Motor neuron (in vitro differentiated cells): ENCODE measurements at regions not wholly inside any gene's neighbourhood (a gene's known extent, or its start where the extent isn't known, plus 50 kb on each side); places are given as distances from the start of the nearest gene placed in this dataset.
"Not testable (repeated sequence)": the region's sequence is repeated elsewhere in the genome, so short reads cannot be mapped to it uniquely, and the experiment has no call there.

ENCODE experiments used
- ATAC-seq, 8 experiments: fragments of 200-7000 bp; cut with Tn5 transposase; replicated peaks in 6 of 8; 2 replicates each; pipeline ENCODE4 v1.8.0; 2021; ENCODE audit warnings: mild to moderate bottlenecking in 8 of 8, moderate library complexity in 8 of 8
- H3K27ac ChIP-seq, 2 donors: fragments of 250-450 bp; sonication (Bioruptor Pico); 2 replicates each; pipeline ENCODE4 v1.9.0; 2021; ENCODE audit warnings: antibody characterized with exemption in 2 of 2, mild to moderate bottlenecking in 2 of 2, moderate library complexity in 1 of 2
- H3K4me1 ChIP-seq, 2 donors: fragments of 250-450 bp; sonication (Bioruptor Pico); replicated peaks in 1 of 2; 2 replicates each; pipeline ENCODE4 v1.6.1; 2021; ENCODE audit warnings: antibody characterized with exemption in 2 of 2, mild to moderate bottlenecking in 2 of 2, moderate library complexity in 1 of 2
- H3K4me3 ChIP-seq, 5 donors: fragments of 250-450 bp; sonication (Bioruptor Pico); 2 replicates each; pipeline ENCODE4 v1.9.0; 2021; ENCODE audit warnings: antibody characterized with exemption in 5 of 5, mild to moderate bottlenecking in 5 of 5, moderate library complexity in 4 of 5
- WGBS, 10 experiments: fragments of 450-650 bp; shearing (Covaris generic); methylation state at CpG; one replicate each; pipeline ENCODE4 v1.0.0; 2022; 5-methylcytosine and 5-hydroxymethylcytosine counted together
- in situ Hi-C, 9 experiments: fragments of 400-800 bp; cut with MboI; loops; one replicate each; pipeline ENCODE4 v1.15.0; 2021; ENCODE audit warnings: low sequenced_read_pairs in 9 of 9, low pct_unique_long_range_greater_than_20kb in 2 of 9; ENCODE audit not compliant: unreplicated experiment in 9 of 9

DNA sequence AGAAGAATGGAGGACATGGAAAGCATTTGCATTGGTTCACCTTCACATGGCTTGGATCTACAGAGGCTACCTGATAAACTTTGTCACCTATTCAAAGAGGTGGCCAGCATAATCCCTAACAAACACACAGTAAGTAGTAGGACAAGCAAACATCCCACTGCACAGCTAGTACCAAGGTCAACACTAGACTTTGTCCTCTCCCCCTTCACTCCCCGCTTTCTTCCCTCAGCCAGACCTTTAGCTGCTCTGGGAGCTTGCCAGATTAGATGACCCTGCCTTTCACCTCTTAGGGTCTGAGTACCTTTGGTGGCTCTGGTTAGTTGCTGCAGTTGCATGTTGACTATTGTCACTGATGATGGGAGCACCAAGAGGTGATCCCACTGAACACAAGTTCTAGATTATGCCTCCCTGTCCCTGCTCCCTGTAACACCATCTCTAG is 211.3 kb downstream of the CCDC74A start:
- H3K27ac ChIP-seq, ATAC-seq, in situ Hi-C loops, H3K4me1 ChIP-seq, H3K4me3 ChIP-seq: not testable (repeated sequence)
- WGBS, 10 experiments = 83 to 100% methylated on average over 1 of the region's 1 CpG; no CpG with 5 or more reads in 8 of the 10 experiments

DNA sequence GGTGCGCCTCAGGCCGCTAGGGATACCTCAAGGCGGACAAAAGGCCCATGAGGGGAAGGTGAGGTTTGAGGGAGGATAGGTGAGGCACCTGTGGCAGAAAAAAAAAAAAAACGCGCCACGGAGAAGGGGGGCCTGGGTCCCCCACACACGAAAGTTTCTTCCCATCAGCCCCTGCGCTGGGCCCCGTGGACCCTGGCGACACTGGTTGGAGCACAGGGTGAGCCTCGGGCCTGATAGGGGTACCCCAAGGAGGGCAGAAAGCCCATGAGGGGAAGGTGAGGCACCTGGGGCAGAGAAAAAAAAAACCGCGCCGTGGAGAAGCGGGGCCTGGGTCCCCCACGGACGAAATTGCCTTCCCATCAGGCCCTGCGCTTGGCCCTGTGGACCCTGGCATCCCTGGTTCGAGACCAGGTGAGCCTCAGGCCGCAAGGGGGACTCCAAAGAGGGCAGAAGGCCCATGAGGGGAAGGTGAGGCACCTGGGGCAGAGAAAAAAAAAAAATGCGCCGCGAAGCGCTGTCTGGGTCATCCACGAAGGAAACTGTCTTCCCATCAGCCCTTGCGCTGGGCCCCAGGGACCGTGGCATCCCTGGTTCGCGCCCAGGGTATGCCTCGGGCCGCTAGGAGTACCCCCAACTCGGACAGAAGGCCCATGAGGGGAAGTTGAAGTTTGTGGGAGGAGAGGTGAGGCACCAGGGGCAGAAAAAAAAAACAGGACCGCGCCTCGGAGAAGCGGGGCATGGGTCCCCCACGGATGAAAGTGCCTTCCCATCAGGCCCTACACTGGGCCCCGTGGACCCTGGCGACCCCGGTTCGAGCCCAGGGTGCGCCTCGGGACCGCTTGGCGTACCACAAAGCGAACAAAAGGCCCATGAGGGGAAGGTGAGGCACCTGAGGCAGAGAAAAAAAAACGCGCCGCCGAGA is 226.2 kb downstream of the CCDC74A start:
- in situ Hi-C loops = no loop called here
- Histone ChIP-seq H3K27ac (no peak overlapping the region), H3K4me3 (no peak overlapping the region), H3K4me1 (no peaks in the 10 kb centered on the region)
- 75 to 100% (median 94%) methylated on average over 2 to 23 of the region's 50 CpGs; no CpG with 5 or more reads in 5 of the 10 experiments for WGBS, 10 experiments
- no peak for ATAC-seq

DNA sequence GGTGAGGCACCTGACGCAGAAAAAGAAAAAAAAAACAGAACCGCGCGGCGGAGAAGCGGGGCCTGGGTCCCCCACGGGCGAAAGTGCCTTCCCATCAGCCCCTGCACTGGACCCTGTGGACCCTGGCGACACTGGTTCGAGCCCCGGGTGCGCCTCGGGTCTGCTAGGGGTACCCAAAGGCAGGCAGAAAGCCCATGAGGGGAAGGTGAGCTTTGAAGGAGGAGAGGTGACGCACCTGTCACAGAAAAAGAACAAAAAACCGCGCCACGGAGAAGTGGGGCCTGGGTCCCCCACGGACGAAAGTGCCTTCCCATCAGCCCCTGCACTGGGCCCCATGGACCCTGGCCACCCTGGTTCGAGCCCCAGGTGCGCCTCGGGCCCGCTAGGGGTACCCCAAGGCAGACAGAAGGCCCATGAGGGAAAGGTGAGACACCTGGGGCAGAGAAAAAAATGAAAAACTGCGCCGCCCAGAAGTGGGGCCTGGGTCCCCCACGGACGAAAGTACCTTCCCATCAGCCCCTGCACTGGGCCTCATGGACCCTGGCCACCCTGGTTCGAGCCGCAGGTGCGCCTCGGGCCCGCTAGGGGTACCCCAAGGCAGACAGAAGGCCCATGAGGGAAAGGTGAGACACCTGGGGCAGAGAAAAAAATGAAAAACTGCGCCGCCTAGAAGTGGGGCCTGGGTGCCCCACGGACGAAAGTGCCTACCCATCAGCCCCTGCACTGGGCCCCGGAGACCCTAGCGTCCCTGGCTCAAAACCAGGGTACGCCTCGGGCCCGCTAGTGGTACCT is 227.4 kb downstream of the CCDC74A start:
- in situ Hi-C loops = no loop called here

DNA sequence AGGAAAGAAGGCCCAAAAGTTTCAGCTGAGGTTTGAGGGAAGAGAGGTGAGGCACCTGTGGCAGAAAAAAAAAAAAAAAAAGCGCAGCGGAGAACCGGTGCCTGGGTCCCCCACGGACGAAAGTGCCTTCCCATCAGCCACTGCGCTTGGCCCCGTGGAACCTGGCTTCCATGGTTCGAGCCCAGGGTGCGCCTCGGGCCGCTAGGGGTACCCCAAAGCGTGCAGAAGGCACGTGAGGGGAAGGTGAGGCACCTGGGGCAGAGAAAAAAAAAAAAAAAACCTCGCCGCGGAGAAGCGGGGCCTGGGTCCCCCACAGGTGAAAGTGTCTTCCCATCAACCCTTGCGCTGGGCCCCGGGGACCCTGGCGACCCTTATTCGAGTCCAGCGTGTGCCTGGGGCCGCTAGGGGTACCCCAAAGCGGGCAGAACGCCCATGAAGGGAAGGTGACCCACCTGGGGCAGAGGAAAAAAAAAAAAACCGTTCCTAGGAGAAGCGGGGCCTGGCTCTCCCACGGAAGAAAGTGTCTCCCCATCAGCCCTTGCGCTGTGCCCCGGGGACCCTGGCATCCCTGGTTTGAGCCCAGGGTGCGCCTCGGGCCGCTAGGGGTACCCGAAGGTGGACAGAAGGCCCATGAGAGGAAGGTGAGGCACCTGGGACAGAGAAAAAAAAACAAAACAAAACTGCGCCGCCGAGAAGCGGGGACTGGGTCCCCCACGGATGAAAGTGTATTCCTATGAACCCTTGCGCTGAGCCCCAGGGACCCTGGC is 228.6 kb downstream of the CCDC74A start:
- in situ Hi-C loops = no loop called here
- Histone ChIP-seq H3K4me1 (no peaks in the 10 kb centered on the region), H3K27ac (no peak overlapping the region), H3K4me3 (no peak overlapping the region)
- WGBS, 10 experiments = 72 to 93% (median 83%) methylated on average over 5 to 16 of the region's 40 CpGs; no CpG with 5 or more reads in 4 of the 10 experiments
- ATAC-seq = no peak

More for the DNA sequence above, 227.4 kb downstream of the CCDC74A start:
- WGBS, 10 experiments = 0 to 100% (median 92%) methylated on average over 2 to 16 of the region's 41 CpGs; no CpG with 5 or more reads in 4 of the 10 experiments
- no peaks in the 10 kb centered on the region for H3K4me1 ChIP-seq
- no peak overlapping the region for H3K27ac ChIP-seq
- no peak overlapping the region for H3K4me3 ChIP-seq
- no peak for ATAC-seq

DNA sequence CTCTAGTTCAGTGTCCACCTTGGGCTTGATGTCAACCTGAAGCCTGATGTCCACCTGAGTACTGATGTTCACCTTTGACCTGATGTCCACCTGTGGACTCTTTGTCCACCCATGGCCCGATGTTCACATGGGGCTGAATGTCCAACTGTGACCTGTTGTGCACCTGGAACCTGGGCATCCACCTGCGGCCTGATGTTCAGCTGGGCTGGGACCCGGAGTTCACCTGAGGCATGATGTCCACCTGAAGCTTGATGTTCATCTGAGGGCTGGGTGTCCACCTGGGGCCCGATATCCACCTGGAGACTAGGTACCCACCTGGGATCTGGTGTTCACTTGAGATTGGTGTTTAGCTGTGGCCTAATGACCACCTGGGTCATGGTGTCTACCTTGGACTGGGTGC is 231.3 kb downstream of the CCDC74A start:
- H3K4me1 ChIP-seq, in situ Hi-C loops: not testable (repeated sequence)
- WGBS, 10 experiments = no CpG with 5 or more reads among the region's 4 CpGs

DNA sequence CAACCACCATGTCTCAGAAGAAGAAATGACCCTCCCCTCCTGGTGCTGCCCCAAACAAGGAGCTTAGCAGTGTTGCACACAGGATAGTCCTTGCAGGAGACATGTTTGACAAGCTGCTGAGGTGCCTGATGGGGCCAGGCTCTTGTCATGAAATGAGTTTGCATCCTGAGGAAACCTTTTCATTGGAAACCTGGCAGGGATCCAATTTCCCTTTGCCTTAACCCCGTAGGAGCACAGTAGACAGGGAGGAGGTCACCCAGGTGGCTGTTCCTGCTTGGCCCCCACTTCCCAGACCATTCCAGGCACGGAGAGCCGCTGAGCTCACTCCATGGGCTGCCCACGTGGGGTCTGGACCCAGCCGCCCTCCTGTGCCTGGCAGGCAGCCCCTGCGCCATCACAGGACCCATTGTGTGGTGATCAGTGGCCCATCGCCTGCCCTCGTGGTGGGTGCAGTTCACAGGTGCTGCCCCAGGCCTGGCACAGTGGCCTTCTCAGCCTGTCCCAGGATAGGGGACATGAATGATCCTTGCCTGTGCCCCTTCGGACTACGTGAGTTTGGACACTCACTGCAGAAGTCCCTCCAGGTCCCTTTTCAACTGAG is 247.4 kb downstream of the CCDC74A start:
- H3K4me1 ChIP-seq, H3K27ac ChIP-seq, ATAC-seq, H3K4me3 ChIP-seq, in situ Hi-C loops: not testable (repeated sequence)
- WGBS, 10 experiments = 50% methylated on average over 2 of the region's 10 CpGs; no CpG with 5 or more reads in 9 of the 10 experiments

More for the DNA sequence above, 231.3 kb downstream of the CCDC74A start:
- not testable (repeated sequence) for ATAC-seq, H3K4me3 ChIP-seq, H3K27ac ChIP-seq

DNA sequence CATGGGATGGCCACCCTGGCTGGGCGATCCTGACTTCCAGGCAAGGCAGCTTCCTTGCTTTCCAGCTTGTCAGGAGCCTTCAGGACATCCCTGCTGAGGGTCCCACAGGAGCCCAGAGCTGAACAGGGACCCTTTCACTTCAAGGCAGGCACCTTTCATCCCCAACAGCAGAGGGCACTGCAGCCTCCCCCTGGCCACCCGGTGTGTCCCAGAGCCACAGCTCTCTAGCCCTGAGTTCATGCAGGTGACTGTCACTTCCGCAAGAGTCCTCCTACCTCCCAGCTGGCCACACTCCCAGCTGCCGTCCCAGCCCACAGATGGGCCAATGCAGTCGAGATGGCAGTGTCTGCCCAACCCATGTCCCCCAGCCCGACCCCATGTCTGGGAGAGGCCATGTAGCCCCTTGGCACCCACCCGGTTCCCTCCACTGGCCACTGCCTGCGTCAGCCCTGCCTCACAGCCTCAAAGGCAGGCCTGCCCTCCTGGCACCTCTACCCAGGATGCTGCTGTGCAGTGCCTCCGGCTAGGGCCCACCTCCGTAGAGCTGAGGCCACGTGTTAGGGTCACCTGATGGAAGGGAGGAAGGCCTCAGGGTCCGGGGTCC is 248.3 kb downstream of the CCDC74A start:
- H3K4me1 ChIP-seq, ATAC-seq, in situ Hi-C loops, H3K4me3 ChIP-seq, H3K27ac ChIP-seq: not testable (repeated sequence)
- 100% methylated on average over 1 of the region's 12 CpGs; no CpG with 5 or more reads in 9 of the 10 experiments for WGBS, 10 experiments

DNA sequence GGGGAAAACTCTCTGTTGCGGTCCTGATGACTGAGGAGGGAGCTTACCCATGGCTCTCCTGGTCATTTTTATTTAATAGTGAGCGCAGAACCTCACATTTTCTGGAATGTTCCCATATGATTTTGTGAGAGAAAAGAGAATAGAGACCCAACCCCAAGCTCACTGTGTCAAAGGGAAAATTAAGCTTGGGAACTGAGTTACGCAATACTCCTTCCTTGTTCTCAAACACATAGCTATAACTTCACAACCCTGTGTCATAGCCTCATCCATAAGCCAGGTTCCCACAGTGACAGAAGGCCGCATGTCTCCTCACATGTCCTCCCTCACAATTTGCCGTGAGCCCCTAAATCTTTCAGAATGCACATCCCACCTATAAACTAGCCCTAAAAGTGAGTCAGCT is 252.8 kb downstream of the CCDC74A start:
- 0 to 100% (median 87%) methylated on average over 1 to 3 of the region's 5 CpGs; no CpG with 5 or more reads in 2 of the 10 experiments for WGBS, 10 experiments
- H3K4me3 ChIP-seq, in situ Hi-C loops: not testable (repeated sequence)

DNA sequence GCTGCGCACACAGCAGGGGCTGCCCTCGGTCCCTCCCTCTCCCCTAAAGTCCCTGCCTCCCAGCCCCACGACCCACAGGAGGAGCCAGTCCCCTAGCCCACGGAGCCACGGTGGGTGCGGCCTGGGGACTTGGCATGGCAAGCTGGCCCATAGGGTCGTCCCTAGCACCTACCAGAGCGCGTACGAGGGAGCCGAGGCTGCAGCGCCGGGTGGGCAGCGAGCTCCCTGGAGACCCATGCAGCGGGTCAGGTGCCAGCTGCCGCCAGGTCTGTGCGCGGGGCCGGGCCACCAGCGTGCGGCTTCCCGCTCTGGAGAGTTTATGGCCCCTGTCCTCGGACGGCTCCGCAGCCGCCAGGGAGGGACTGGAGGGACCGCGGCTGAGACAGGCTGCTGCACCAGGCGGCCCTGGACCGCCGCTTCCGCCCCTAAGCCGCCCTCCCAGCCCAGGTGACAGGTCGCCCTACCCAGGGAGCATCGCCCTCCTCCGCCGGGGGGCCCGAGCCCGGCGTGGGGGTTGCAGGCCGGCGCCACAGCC is 273.6 kb downstream of the CCDC74A start:
- ATAC-seq = peak in 1 of 8 experiments; percentile 9
- Histone ChIP-seq H3K27ac (no peak overlapping the region), H3K4me3 (peak overlapping the region; percentile 31 to 54 (median 47)), H3K4me1 (peaks cover 0 to 3% of the 10 kb centered on the region in 2 donors)
- 100% methylated on average over 1 of the region's 42 CpGs; no CpG with 5 or more reads in 9 of the 10 experiments for WGBS, 10 experiments
- in situ Hi-C loops = no loop called here

More for the DNA sequence above, 252.8 kb downstream of the CCDC74A start:
- not testable (repeated sequence) for H3K4me1 ChIP-seq, ATAC-seq, H3K27ac ChIP-seq

DNA sequence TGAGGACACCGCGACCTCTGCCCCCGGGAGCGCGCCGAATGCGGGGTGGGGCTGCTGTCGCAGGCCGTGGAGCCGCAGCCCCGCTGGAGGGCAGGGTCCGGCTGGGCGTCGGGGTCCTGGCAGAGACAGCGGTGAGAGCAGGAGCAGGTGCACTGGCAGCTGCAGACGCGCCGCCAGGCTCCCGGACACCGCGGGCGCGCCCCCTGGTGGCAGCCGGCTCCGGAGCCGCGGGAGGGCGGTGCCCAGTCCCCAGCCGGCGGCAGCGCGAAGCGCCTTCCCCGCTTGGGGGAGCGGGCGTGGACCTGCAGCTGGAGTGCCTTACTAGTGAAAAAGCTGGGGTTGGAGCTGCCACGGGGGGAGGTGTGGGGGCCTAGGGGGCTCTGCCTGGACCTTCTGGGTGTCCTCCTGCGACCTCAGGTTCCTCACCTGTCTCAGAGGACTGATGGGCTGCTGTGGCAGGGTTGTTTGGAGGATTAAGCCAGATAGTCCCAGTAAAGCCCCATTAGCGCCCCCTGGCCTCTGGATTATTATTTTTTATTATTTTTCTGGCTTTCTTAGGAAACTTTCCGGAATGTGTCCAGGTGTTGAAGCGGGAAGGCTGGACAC is 274.2 kb downstream of the CCDC74A start:
- H3K4me3 ChIP-seq = peak overlapping the region; percentile 31 to 54 (median 47)
- H3K4me1 ChIP-seq, H3K27ac ChIP-seq, in situ Hi-C loops: not testable (repeated sequence)
- WGBS, 10 experiments = 7% methylated on average over 3 of the region's 41 CpGs; no CpG with 5 or more reads in 9 of the 10 experiments
- ATAC-seq = peak; percentile 73 to 90 (median 82)

DNA sequence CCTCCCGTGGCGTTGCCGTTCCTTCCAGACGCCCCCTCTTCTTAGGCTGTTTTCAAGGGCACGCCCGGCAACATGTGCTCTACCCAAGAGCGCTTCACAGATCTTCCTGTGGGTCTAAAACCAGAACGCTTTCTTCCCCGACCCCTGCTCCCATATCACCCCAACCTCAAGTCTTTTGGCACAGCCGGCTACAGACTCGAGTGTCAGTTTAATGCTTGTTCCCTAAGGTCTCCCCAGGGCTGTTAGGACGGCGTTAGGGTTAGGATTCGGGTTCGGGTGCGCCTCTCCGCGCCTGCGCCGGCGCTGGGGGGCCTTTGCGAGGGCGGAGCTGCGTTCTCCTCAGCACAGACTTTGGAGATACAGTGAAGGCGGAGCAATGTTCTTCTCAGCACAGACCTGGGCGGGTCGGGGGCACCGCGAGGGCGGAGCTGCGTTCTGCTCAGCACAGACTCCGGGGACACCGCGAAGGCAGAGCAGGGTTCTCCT is 274.7 kb downstream of the CCDC74A start:
- H3K27ac ChIP-seq, H3K4me1 ChIP-seq, in situ Hi-C loops: not testable (repeated sequence)
- peak overlapping the region; percentile 31 to 54 (median 47) for H3K4me3 ChIP-seq
- ATAC-seq = peak; percentile 90 to 99 (median 96)
- 9% methylated on average over 4 of the region's 34 CpGs; no CpG with 5 or more reads in 9 of the 10 experiments for WGBS, 10 experiments
